ENCODE measurements at regions not wholly inside any gene's neighbourhood (a gene's known extent, or its start where the extent isn't known, plus 50 kb on each side); places are given as distances from the start of the nearest gene placed in this dataset.
"Not testable (repeated sequence)": the region's sequence is repeated elsewhere in the genome, so short reads cannot be mapped to it uniquely, and the experiment has no call there.

GRCh38 chr6:26863641-26864040 lies 204.1 kb upstream of the ZNF322 start:
- not testable (repeated sequence) for TF ChIP-seq CTCF, POLR2A (IDR thresholded peaks at IDR 0.05)

Data from thyroid gland (tissue), 4 donors.